GM21447 (cell line): ENCODE measurements at regions not wholly inside any gene's neighbourhood (a gene's known extent, or its start where the extent isn't known, plus 50 kb on each side); places are given as distances from the start of the nearest gene placed in this dataset.

Experiments
- ATAC-seq: cut with Tn5 transposase; IDR thresholded peaks from one replicate; pipeline ENCODE4 v1.9.1; 2021; ENCODE audit not compliant: unreplicated experiment

- no peak for ATAC-seq
Measured at GRCh38 chr3:75260-75659, 121.3 kb upstream of the CHL1 start.

GRCh38 chr3:79542-79941 is 117.0 kb upstream of the CHL1 start:
- ATAC-seq = no peak

GRCh38 chr3:82508-82907 is 114.1 kb upstream of the CHL1 start:
- no peak for ATAC-seq

DNA sequence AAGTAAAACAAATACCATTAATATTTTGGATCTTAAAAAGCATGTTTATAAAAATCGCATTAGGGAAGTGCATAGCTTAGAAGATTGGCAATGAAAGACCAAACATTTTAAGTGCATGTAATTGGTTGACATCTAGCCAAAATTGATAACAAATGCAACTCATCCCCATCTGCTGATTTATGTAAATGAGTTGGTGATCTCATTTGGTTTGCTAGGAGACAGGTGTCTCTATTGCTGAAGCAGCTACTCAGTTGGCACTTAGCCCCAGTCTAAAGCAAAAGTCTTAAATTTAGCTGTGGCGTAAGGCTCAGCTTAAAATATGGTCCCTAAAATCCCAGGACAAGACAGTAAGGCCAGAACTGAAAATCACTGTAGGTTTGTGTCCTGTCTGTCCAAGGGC is 113.5 kb upstream of the CHL1 start:
- ATAC-seq = no peak

DNA sequence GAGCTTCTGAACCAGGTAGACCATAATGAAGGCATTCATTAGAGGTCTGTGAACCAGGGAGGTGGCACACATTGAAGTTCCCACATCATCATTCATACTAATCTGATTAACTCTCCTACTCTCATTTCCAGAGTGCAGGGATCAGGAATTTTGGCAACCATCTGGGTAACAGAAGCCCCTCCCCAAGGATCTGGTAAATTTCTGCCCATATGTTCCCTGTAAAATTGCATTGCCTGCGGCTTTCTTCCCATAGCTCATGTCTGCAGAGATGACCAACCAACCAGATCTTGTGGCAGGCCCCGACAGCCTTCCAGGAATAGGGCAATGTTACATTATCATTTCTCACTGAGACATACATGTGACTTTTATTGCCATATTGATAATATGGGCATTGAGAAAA is 111.4 kb upstream of the CHL1 start:
- no peak for ATAC-seq

DNA sequence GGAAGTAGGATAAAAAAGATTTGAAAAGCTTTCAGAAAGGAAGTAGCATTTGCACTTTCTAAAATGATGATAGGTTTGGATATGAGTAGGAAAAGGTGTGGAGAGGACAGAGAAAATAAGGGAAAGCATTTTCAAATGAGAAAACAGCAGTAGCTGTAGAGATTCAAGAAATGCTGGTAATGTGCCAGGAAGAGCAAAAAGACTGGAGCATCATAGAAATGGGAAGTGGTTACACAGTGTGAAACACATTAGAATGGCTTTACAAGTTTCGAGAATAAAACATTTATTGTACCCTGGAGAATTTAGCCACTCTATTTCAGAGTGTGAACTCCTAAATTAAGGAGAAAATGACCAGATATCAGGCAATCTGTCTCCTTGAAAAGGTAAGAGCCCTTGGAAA is 108.3 kb upstream of the CHL1 start:
- ATAC-seq = no peak

- no peak for ATAC-seq
Measured at GRCh38 chr3:93746-94145, 102.8 kb upstream of the CHL1 start.

- no peak for ATAC-seq
Measured at GRCh38 chr3:96259-96658, 100.3 kb upstream of the CHL1 start.

DNA sequence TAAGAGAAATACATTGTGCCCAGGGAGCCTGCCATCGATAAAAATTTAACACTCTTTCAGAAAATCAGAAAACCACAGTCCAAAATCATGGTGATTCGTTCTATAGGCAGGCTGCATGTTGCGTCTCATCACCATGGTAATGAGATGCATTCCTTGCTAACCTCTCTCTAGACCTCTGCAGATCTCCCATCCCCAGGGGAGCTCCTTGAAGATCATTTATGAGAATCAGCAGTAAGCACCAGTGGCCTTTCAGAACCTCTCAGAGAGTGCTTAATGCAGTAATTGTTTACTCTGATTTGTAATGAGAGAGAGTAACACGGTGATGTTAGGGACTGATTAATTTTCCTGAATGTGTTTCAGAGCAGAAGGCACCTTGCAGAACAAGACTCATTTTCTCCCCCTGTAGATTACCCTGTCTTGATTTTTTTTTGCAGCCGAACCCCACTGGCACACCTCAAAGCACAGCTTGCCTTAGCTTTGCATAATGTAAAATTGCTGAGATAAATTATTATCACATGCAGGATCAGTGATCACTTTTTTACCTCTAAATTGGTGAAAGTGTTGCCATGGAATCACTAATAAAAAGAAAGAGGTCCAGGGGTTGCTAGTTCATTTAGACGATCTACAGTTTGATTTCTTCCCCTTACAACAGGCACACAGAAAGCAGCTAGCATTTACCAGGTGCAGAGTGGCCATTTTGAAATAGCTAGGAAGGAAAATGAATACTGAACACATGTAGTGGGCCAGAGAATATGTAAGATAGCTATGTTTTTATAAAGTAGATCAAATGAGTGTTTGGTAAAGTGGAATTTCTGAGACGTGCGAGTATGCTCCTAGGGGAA is 98.9 kb upstream of the CHL1 start:
- ATAC-seq = no peak

DNA sequence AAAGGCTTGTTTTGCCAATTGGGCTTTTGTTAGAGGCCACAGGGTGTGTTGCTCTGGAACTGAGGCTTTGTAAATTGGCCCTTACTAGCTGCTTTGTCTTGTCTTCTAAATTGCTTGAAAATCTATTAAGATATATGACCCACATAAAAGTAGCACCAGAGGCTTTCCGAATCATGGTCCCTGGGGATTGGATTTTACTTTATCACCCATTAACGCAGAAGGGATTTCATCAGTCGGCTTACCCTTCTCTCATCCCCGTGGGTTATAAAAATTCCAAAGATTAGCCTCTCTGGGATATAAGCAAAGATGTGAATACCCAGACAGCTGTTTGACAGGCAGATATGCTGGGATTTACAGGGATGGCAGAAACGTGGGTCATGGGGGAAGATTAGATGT is 98.3 kb upstream of the CHL1 start:
- no peak for ATAC-seq

DNA sequence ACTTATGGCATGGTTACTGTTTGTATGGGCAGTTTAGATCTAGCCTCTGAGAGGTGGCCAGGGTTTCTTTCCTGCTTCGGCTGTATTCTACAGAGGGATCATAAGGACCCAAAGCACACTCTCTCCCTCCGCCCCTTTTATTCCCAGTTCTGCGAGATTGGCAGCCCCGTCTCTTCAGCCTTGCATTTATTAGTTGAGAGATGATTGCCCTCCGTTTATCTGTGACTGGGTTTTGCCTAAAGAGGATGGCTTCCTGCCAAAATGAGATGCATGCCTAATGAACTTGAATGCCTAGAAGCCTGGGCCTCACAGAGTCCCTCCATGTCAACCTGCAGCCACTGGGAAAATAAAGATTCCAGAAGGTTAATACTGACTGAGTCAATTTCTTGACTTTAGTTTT is 97.1 kb upstream of the CHL1 start:
- no peak for ATAC-seq

- no peak for ATAC-seq
Measured at GRCh38 chr3:102484-102883, 94.1 kb upstream of the CHL1 start.

GRCh38 chr3:103991-104390 is 92.6 kb upstream of the CHL1 start:
- ATAC-seq = no peak

GRCh38 chr3:105585-105984 is 91.0 kb upstream of the CHL1 start:
- ATAC-seq = no peak

GRCh38 chr3:106619-107018 is 89.9 kb upstream of the CHL1 start:
- ATAC-seq = no peak

- peak; percentile 60 for ATAC-seq
Measured at GRCh38 chr3:111143-112069, 85.2 kb upstream of the CHL1 start.

GRCh38 chr3:112773-113172 is 83.8 kb upstream of the CHL1 start:
- no peak for ATAC-seq

GRCh38 chr3:118666-119065 is 77.9 kb upstream of the CHL1 start:
- no peak for ATAC-seq

DNA sequence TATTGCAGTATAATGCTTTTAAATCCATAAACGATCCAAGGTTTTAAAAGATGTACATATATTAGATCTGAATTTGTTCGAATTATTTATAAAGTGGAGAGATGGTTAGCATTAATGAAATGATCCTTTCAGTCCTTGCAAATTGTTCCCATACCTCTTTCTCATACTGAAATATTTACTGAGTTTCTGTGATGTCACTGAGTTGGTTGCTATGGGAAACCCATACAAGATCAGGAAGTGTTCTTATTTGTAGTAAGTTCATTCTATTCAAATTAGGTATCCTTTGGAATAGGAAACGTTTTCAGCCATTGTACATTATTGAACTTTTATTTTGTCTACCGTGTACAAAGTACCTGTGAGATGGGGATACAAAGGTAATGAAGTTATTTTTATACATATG is 73.2 kb upstream of the CHL1 start:
- no peak for ATAC-seq

GRCh38 chr3:124557-125179 is 71.9 kb upstream of the CHL1 start:
- peak; percentile 76 for ATAC-seq

GRCh38 chr3:128515-129172 is 67.9 kb upstream of the CHL1 start:
- no peak for ATAC-seq
